H1 (cell line): ENCODE measurements at regions not wholly inside any gene's neighbourhood (a gene's known extent, or its start where the extent isn't known, plus 50 kb on each side); places are given as distances from the start of the nearest gene placed in this dataset.

Experiments used
- CHD1 ChIP-seq: IDR thresholded peaks from 2 replicates; pipeline ENCODE4 v1.6.1; 2012; ENCODE audit warnings: low read depth, low read length, improper control_type of control experiment
- CTBP2 ChIP-seq: IDR thresholded peaks from 2 replicates; pipeline ENCODE4 v1.7.0; 2011; ENCODE audit warnings: borderline replicate concordance, mild to moderate bottlenecking, moderate library complexity, mixed read lengths, low read length; ENCODE audit not compliant: insufficient read depth, insufficient read length
- EP300 ChIP-seq, 2 experiments: IDR thresholded peaks; 1 replicate in 1 of 2; 2 replicates in 1 of 2; pipeline ENCODE4 v1.6.1; 2011 to 2012; ENCODE audit warnings: low read depth in 2 of 2, low read length in 2 of 2, mild to moderate bottlenecking in 2 of 2, borderline replicate concordance in 1 of 2, inconsistent platforms in 1 of 2, moderate library complexity in 1 of 2
- EZH2 ChIP-seq: fragments of 200-600 bp; sonication (generic); IDR thresholded peaks from 2 replicates; pipeline ENCODE4 v1.7.1; 2012; ENCODE audit warnings: low read depth, mild to moderate bottlenecking, moderate library complexity, low read length, inconsistent platforms; ENCODE audit not compliant: severe bottlenecking
- SP2 ChIP-seq: IDR thresholded peaks from 2 replicates; pipeline ENCODE4 v1.6.1; 2012; ENCODE audit warnings: mild to moderate bottlenecking, low read length, inconsistent platforms

- no peak for TF ChIP-seq CTBP2
- TF ChIP-seq EZH2 = no peak
- TF ChIP-seq CHD1 = no peak
- TF ChIP-seq EP300 (IDR thresholded peaks at IDR 0.05; ENCODE audit: borderline replicate concordance in 1 of 2, low read depth in 2 of 2, low read length in 2 of 2) = no peak
- TF ChIP-seq SP2 = no peak
Measured at GRCh38 chr14:80381807-80382363, 170.6 kb upstream of the DIO2 start (continued).
